WTC11 (cell line): ENCODE measurements at regions not wholly inside any gene's neighbourhood (a gene's known extent, or its start where the extent isn't known, plus 50 kb on each side); places are given as distances from the start of the nearest gene placed in this dataset.

Experiments
- ATAC-seq: fragments of 200-7000 bp; cut with Tn5 transposase; 2 replicates; pipeline ENCODE4 v1.10.0; 2021; ENCODE audit warnings: mild to moderate bottlenecking, moderate library complexity
- CTCF ChIA-PET: fragments of 300-600 bp; sonication (Branson Sonifier 250); formaldehyde crosslinking; loops from one replicate; lab custom pipeline; 2021; ENCODE audit warnings: antibody characterized with exemption; lab: Charles Lee
- POLR2A ChIA-PET: fragments of 350-600 bp; sonication (Branson Sonifier 250); formaldehyde crosslinking; loops from one replicate; lab custom pipeline; 2021; ENCODE audit warnings: antibody characterized with exemption; lab: Charles Lee
- DNase-seq: peaks from one replicate; pipeline ENCODE4 v3.0.0; 2021; ENCODE audit warnings: low spot score
- H3K27ac Mint-ChIP-seq: 2 replicates; pipeline ENCODE4 v1.8.0; 2021; ENCODE audit warnings: mixed read lengths
- H3K27me3 Mint-ChIP-seq: 2 replicates; pipeline ENCODE4 v1.8.0; 2021; ENCODE audit warnings: low read depth, mild to moderate bottlenecking, moderate library complexity, mixed read lengths
- H3K36me3 Mint-ChIP-seq: 2 replicates; pipeline ENCODE4 v1.8.0; 2021; ENCODE audit warnings: mixed read lengths
- H3K4me1 Mint-ChIP-seq: 2 replicates; pipeline ENCODE4 v1.8.0; 2022; ENCODE audit warnings: mixed read lengths
- H3K4me3 Mint-ChIP-seq: 2 replicates; pipeline ENCODE4 v1.8.0; 2021; ENCODE audit warnings: mild to moderate bottlenecking, moderate library complexity, mixed read lengths
- H3K9me3 Mint-ChIP-seq: 2 replicates; pipeline ENCODE4 v1.8.0; 2021; ENCODE audit warnings: mixed read lengths
- ARID4B ChIP-seq: sonication (generic); formaldehyde crosslinking; IDR thresholded peaks from 2 replicates; pipeline ENCODE4 v1.8.0; 2023; ENCODE audit warnings: missing genetic modification reagents, mild to moderate bottlenecking, borderline replicate concordance
- ATF3 ChIP-seq: sonication (generic); formaldehyde crosslinking; conservative IDR thresholded peaks from 2 replicates; pipeline ENCODE4 v1.8.1; 2022; ENCODE audit warnings: mild to moderate bottlenecking, missing genetic modification reagents
- CREB1 ChIP-seq: sonication (generic); formaldehyde crosslinking; IDR thresholded peaks from 2 replicates; pipeline ENCODE4 v1.8.0; 2023; ENCODE audit warnings: mild to moderate bottlenecking, missing genetic modification reagents
- E2F5 ChIP-seq: sonication (generic); formaldehyde crosslinking; IDR thresholded peaks from 2 replicates; pipeline ENCODE4 v1.8.1; 2022; ENCODE audit warnings: mild to moderate bottlenecking, moderate library complexity, missing genetic modification reagents
- ELF4 ChIP-seq: sonication (generic); formaldehyde crosslinking; IDR thresholded peaks from 2 replicates; pipeline ENCODE4 v1.8.1; 2022; ENCODE audit warnings: low read depth, mild to moderate bottlenecking, moderate library complexity, missing genetic modification reagents
- EMX1 ChIP-seq: fragments of 250-450 bp; sonication (Bioruptor Pico); IDR thresholded peaks from 2 replicates; pipeline ENCODE4 v1.8.0; 2021; ENCODE audit warnings: mild to moderate bottlenecking
- ERG ChIP-seq: fragments of 250-450 bp; sonication (Bioruptor Pico); IDR thresholded peaks from 2 replicates; pipeline ENCODE4 v1.8.0; 2021; ENCODE audit warnings: mild to moderate bottlenecking
- HMGXB4 ChIP-seq: sonication (generic); formaldehyde crosslinking; IDR thresholded peaks from 2 replicates; pipeline ENCODE4 v1.8.1; 2023; ENCODE audit warnings: mild to moderate bottlenecking, moderate library complexity, missing genetic modification reagents
- JAZF1 ChIP-seq: fragments of 250-450 bp; sonication (Bioruptor Pico); IDR thresholded peaks from 2 replicates; pipeline ENCODE4 v1.9.0; 2021; ENCODE audit warnings: moderate library complexity, mild to moderate bottlenecking, inconsistent platforms
- NFE2L1 ChIP-seq: sonication (generic); formaldehyde crosslinking; IDR thresholded peaks from 2 replicates; pipeline ENCODE4 v1.8.1; 2023; ENCODE audit warnings: missing genetic modification reagents
- NR1H2 ChIP-seq: sonication (generic); formaldehyde crosslinking; IDR thresholded peaks from 2 replicates; pipeline ENCODE4 v1.9.0; 2021; ENCODE audit warnings: mild to moderate bottlenecking, moderate library complexity, missing genetic modification reagents
- NR2C2 ChIP-seq: sonication (generic); formaldehyde crosslinking; IDR thresholded peaks from 2 replicates; pipeline ENCODE4 v1.8.0; 2022; ENCODE audit warnings: mild to moderate bottlenecking, missing genetic modification reagents
- OVOL2 ChIP-seq: fragments of 250-450 bp; sonication (Bioruptor Pico); IDR thresholded peaks from 2 replicates; pipeline ENCODE4 v1.9.0; 2021; ENCODE audit warnings: mild to moderate bottlenecking, borderline replicate concordance
- SMAD4 ChIP-seq: sonication (generic); formaldehyde crosslinking; IDR thresholded peaks from 2 replicates; pipeline ENCODE4 v1.8.0; 2022; ENCODE audit warnings: mild to moderate bottlenecking, missing genetic modification reagents
- TCF7 ChIP-seq: sonication (generic); formaldehyde crosslinking; IDR thresholded peaks from 2 replicates; pipeline ENCODE4 v1.8.0; 2022; ENCODE audit warnings: mild to moderate bottlenecking, low read depth, missing genetic modification reagents, moderate library complexity
- ZBTB21 ChIP-seq: sonication (generic); formaldehyde crosslinking; IDR thresholded peaks from 2 replicates; pipeline ENCODE4 v1.8.1; 2023; ENCODE audit warnings: mild to moderate bottlenecking, missing genetic modification reagents, borderline replicate concordance
- ZNF281 ChIP-seq: sonication (generic); formaldehyde crosslinking; IDR thresholded peaks from 2 replicates; pipeline ENCODE4 v1.8.0; 2023; ENCODE audit warnings: mild to moderate bottlenecking, missing genetic modification reagents
- ZNF317 ChIP-seq: sonication (generic); formaldehyde crosslinking; IDR thresholded peaks from 2 replicates; pipeline ENCODE4 v1.8.1; 2023; ENCODE audit warnings: low read depth, mild to moderate bottlenecking, moderate library complexity, missing genetic modification reagents, borderline replicate concordance

GRCh38 chr2:240325016-240326007 is 110.2 kb upstream of the GPC1 start (continued):
- no peak for TF ChIP-seq ARID4B (CRISPR knock-in tag)

GRCh38 chr2:240326246-240326645 is 109.2 kb upstream of the GPC1 start:
- POLR2A ChIA-PET = no interaction called here
- no peak overlapping the region for H3K4me3 Mint-ChIP-seq
- ATAC-seq (no peak; the same call in 1 of the 2 replicates), DNase-seq (no peak)
- H3K36me3 Mint-ChIP-seq = peaks cover 4% of the 10 kb centered on the region
- TF ChIP-seq ZNF281 (CRISPR knock-in tag) (no peak), JAZF1 (CRISPR knock-in tag) (no peak), NR1H2 (CRISPR knock-in tag) (no peak)
- CTCF ChIA-PET = no interaction called here
- peaks cover 11% of the 10 kb centered on the region for H3K9me3 Mint-ChIP-seq
- H3K27ac Mint-ChIP-seq = no peak overlapping the region
- H3K27me3 Mint-ChIP-seq = peaks cover 1% of the 10 kb centered on the region
- H3K4me1 Mint-ChIP-seq = no peaks in the 10 kb centered on the region

GRCh38 chr2:240326886-240327285 is 108.6 kb upstream of the GPC1 start:
- Mint-ChIP-seq H3K4me1 (no peaks in the 10 kb centered on the region), H3K36me3 (peaks cover 10% of the 10 kb centered on the region), H3K27ac (no peak overlapping the region), H3K9me3 (peaks cover 17% of the 10 kb centered on the region), H3K4me3 (no peak overlapping the region), H3K27me3 (peaks cover 7% of the 10 kb centered on the region)
- ATAC-seq = no peak
- POLR2A ChIA-PET = no interaction called here
- no peak for DNase-seq
- CTCF ChIA-PET = no interaction called here
- TF ChIP-seq ATF3 (CRISPR knock-in tag) = no peak

- POLR2A ChIA-PET = no interaction called here
- no peak overlapping the region for H3K4me3 Mint-ChIP-seq
- H3K27ac Mint-ChIP-seq = no peak overlapping the region
- DNase-seq = no peak
- H3K27me3 Mint-ChIP-seq = peaks cover 11% of the 10 kb centered on the region
- ATAC-seq = no peak
- peaks cover 13% of the 10 kb centered on the region for H3K36me3 Mint-ChIP-seq
- peaks cover 24% of the 10 kb centered on the region for H3K9me3 Mint-ChIP-seq
- CTCF ChIA-PET = no interaction called here
- no peaks in the 10 kb centered on the region for H3K4me1 Mint-ChIP-seq
- TF ChIP-seq TCF7 = no peak
- no peak for TF ChIP-seq ZBTB21 (CRISPR knock-in tag)
- TF ChIP-seq OVOL2 (CRISPR knock-in tag) = no peak
- TF ChIP-seq NR2C2 (CRISPR knock-in tag) = no peak
- TF ChIP-seq CREB1 (CRISPR knock-in tag) = no peak
- no peak for TF ChIP-seq SMAD4 (CRISPR knock-in tag)
- TF ChIP-seq NFE2L1 (CRISPR knock-in tag) = no peak
- TF ChIP-seq ELF4 (CRISPR knock-in tag) = no peak
- TF ChIP-seq EMX1 (CRISPR knock-in tag) = no peak
- TF ChIP-seq ZNF317 (CRISPR knock-in tag) = no peak
- TF ChIP-seq E2F5 (CRISPR knock-in tag) = no peak
- no peak for TF ChIP-seq HMGXB4
- no peak for TF ChIP-seq ERG (CRISPR knock-in tag)
Measured at GRCh38 chr2:240327566-240327965, 107.9 kb upstream of the GPC1 start.
